MM.1S (cell line): ENCODE measurements at regions not wholly inside any gene's neighbourhood (a gene's known extent, or its start where the extent isn't known, plus 50 kb on each side); places are given as distances from the start of the nearest gene placed in this dataset.

Source experiments
- DNase-seq: peaks from one replicate; pipeline ENCODE4 v3.0.0-alpha.2; 2015
- H2AFZ ChIP-seq: fragments of 300-600 bp; sonication (generic); 2 replicates; pipeline ENCODE4 v1.6.0; 2016; ENCODE audit warnings: antibody characterized with exemption, low read length
- H3F3A ChIP-seq: fragments of 300-600 bp; sonication (generic); 2 replicates; pipeline ENCODE4 v1.6.1; 2016; ENCODE audit warnings: mild to moderate bottlenecking, antibody characterized with exemption, low read length, moderate library complexity, mixed read lengths; ENCODE audit not compliant: insufficient read depth
- H3K27ac ChIP-seq: fragments of 300-600 bp; sonication (generic); 2 replicates; pipeline ENCODE4 v1.5.1; 2016; ENCODE audit warnings: mild to moderate bottlenecking, low read length
- H3K27me3 ChIP-seq: fragments of 300-600 bp; sonication (generic); replicated peaks from 2 replicates; pipeline ENCODE4 v1.6.0; 2016; ENCODE audit warnings: low read length; ENCODE audit not compliant: insufficient read depth
- H3K36me3 ChIP-seq: fragments of 300-600 bp; sonication (generic); replicated peaks from 2 replicates; pipeline ENCODE4 v1.6.1; 2016; ENCODE audit warnings: mild to moderate bottlenecking, low read length, mixed read lengths; ENCODE audit not compliant: insufficient read depth
- H3K4me1 ChIP-seq: fragments of 300-600 bp; sonication (generic); 2 replicates; pipeline ENCODE4 v1.6.1; 2016; ENCODE audit warnings: low read length, mixed read lengths
- H3K4me2 ChIP-seq: fragments of 300-600 bp; sonication (generic); 2 replicates; pipeline ENCODE4 v1.6.0; 2016; ENCODE audit warnings: low read depth, low read length
- H3K4me3 ChIP-seq: fragments of 300-600 bp; sonication (generic); 2 replicates; pipeline ENCODE4 v1.5.1; 2016; ENCODE audit warnings: low read length, mixed read lengths
- H3K79me2 ChIP-seq: fragments of 300-600 bp; sonication (generic); 2 replicates; pipeline ENCODE4 v1.6.1; 2016; ENCODE audit warnings: mixed run types, low read length, mixed read lengths
- H3K9ac ChIP-seq: fragments of 300-600 bp; sonication (generic); 2 replicates; pipeline ENCODE4 v1.6.1; 2016; ENCODE audit warnings: low read length, mixed read lengths
- H3K9me2 ChIP-seq: fragments of 300-600 bp; sonication (generic); replicated peaks from 2 replicates; pipeline ENCODE4 v1.6.1; 2016; ENCODE audit warnings: mild to moderate bottlenecking, low read length, mixed read lengths; ENCODE audit not compliant: insufficient read depth
- H3K9me3 ChIP-seq: fragments of 300-600 bp; sonication (generic); replicated peaks from 2 replicates; pipeline ENCODE4 v1.6.1; 2016; ENCODE audit warnings: mild to moderate bottlenecking, low read length, mixed read lengths; ENCODE audit not compliant: insufficient read depth
- H4K20me1 ChIP-seq: fragments of 300-600 bp; sonication (generic); 2 replicates; pipeline ENCODE4 v1.6.1; 2016; ENCODE audit warnings: mild to moderate bottlenecking, low read length, moderate library complexity, mixed read lengths; ENCODE audit not compliant: insufficient read depth
- EZH2 ChIP-seq: fragments of 300-600 bp; sonication (generic); optimal IDR thresholded peaks from 2 replicates; pipeline ENCODE3; 2017; ENCODE audit warnings: low read depth, mild to moderate bottlenecking, antibody characterized with exemption, low read length, mixed read lengths
- EZH2phosphoT487 ChIP-seq: fragments of 300-600 bp; sonication (generic); IDR thresholded peaks from 2 replicates; pipeline ENCODE4 v1.6.1; 2018; ENCODE audit warnings: antibody characterized with exemption, low read length
- TF ChIP-seq, protein P1 (sequence below): fragments of 300-600 bp; sonication (generic); IDR thresholded peaks from 2 replicates; pipeline ENCODE4 v1.5.1; 2016; ENCODE audit warnings: antibody characterized with exemption, low read length, mixed read lengths

DNA sequence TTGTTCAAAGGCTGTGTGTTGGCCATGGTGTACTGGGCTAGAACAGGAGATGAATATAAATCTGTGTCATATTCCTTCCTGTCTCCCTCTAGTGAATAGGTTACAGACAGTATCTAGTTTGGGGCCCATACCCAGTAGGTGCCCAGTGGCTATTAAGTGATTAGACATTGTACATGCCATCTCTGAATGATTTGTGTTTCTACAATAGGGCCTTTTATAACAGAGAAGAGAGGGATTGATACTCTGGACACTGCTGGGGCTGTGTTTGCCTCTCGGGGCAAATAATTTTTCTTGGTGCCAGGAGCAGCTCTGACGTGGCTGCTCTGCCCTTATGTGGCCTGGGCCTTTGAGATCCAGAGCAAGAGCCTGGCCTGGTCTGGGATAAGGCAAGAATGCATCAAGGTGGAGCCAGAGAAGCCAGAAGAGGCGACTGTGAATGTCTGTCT, 403.1 kb downstream of the SPRY2 start:
- Histone ChIP-seq H3K9me2 (no peaks in the 10 kb centered on the region), H4K20me1 (no peaks in the 10 kb centered on the region), H3F3A (no peaks in the 10 kb centered on the region), H3K9ac (no peak overlapping the region), H2AFZ (no peak overlapping the region), H3K4me2 (no peak overlapping the region), H3K27ac (no peak overlapping the region), H3K79me2 (no peaks in the 10 kb centered on the region), H3K4me1 (no peaks in the 10 kb centered on the region), H3K4me3 (no peak overlapping the region), H3K36me3 (no peaks in the 10 kb centered on the region), H3K27me3 (no peaks in the 10 kb centered on the region), H3K9me3 (no peaks in the 10 kb centered on the region)
- no peak for DNase-seq
- TF ChIP-seq, protein P1, sequence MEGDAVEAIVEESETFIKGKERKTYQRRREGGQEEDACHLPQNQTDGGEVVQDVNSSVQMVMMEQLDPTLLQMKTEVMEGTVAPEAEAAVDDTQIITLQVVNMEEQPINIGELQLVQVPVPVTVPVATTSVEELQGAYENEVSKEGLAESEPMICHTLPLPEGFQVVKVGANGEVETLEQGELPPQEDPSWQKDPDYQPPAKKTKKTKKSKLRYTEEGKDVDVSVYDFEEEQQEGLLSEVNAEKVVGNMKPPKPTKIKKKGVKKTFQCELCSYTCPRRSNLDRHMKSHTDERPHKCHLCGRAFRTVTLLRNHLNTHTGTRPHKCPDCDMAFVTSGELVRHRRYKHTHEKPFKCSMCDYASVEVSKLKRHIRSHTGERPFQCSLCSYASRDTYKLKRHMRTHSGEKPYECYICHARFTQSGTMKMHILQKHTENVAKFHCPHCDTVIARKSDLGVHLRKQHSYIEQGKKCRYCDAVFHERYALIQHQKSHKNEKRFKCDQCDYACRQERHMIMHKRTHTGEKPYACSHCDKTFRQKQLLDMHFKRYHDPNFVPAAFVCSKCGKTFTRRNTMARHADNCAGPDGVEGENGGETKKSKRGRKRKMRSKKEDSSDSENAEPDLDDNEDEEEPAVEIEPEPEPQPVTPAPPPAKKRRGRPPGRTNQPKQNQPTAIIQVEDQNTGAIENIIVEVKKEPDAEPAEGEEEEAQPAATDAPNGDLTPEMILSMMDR: no peak
- TF ChIP-seq EZH2phosphoT487 (no peak), EZH2 (no peak)

DNA sequence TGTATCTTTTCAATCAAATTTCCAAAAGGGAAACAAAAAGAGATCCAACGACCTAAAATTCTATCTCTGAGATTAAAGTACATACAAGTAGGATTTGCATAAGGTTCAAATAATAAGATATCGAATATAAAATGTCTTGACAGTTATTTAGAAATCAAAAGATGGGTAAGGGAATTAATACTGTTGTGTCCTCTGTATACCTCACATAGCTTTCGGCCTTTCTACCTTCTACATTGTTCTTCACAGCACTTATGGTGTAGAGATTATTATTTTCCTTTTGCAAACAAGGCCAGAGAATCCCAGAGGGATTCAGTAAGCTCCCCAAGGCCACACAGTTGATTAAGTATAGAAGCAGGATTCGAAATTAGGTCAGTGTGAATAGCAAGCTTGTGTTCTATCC, 403.6 kb downstream of the SPRY2 start:
- Histone ChIP-seq H3K9me3 (no peaks in the 10 kb centered on the region), H3K4me3 (no peak overlapping the region), H3K27ac (no peak overlapping the region), H3K9ac (no peak overlapping the region), H3K4me1 (no peaks in the 10 kb centered on the region), H2AFZ (no peak overlapping the region), H4K20me1 (no peaks in the 10 kb centered on the region), H3K4me2 (no peak overlapping the region), H3K9me2 (no peaks in the 10 kb centered on the region), H3K36me3 (no peaks in the 10 kb centered on the region), H3K79me2 (no peaks in the 10 kb centered on the region), H3F3A (no peaks in the 10 kb centered on the region), H3K27me3 (no peaks in the 10 kb centered on the region)
- DNase-seq: no peak
- TF ChIP-seq EZH2 (no peak), EZH2phosphoT487 (no peak)
- TF ChIP-seq, protein P1: no peak

DNA sequence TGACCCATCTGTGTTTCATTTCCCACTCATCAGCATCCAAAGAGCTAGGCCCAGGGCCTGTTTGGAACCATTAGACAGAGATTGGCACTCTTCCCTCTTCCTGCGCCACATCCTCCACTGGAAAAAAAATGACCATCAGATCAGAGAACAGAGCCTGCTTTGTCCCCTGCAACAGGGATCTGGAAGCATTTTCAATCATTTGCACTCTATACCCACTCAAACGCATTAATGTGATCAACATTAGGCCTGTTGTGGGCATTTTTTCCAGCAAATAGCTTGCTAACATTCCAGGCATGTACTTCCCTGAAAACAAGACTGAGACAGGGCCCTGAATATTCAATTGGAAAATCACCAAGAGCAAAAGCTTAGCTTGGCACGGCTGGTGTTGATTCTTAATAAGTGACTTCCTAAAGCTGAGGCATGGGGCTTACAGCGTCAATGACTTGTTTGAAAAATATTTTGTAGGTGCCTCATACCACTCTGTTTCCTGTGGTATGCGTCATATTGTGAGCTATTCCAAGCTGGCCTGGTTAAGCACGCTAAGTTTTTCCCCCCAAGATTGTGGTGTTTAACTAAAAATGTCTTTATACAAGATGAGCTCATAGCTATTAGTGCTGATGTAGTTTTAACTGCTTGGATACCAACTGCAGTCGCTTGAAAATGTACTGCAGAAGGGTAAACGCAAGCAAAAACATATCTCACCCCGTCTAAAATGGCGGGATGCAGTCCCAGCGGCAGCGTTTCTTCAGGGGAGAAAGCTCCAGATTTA, 404.4 kb downstream of the SPRY2 start:
- Histone ChIP-seq H3K27ac (no peak overlapping the region), H3K4me3 (no peak overlapping the region), H4K20me1 (no peaks in the 10 kb centered on the region), H3K4me2 (no peak overlapping the region), H2AFZ (no peak overlapping the region), H3K36me3 (no peaks in the 10 kb centered on the region), H3K27me3 (no peaks in the 10 kb centered on the region), H3K9me3 (no peaks in the 10 kb centered on the region), H3K4me1 (no peaks in the 10 kb centered on the region), H3K9ac (no peak overlapping the region), H3K79me2 (no peaks in the 10 kb centered on the region), H3F3A (no peaks in the 10 kb centered on the region), H3K9me2 (no peaks in the 10 kb centered on the region)
- no peak for DNase-seq
- TF ChIP-seq EZH2 (no peak), EZH2phosphoT487 (no peak)
- TF ChIP-seq, protein P1: no peak
